Occipital lobe (tissue), 1 donor: ENCODE measurements at regions not wholly inside any gene's neighbourhood (a gene's known extent, or its start where the extent isn't known, plus 50 kb on each side); places are given as distances from the start of the nearest gene placed in this dataset.
"Not testable (repeated sequence)": the region's sequence is repeated elsewhere in the genome, so short reads cannot be mapped to it uniquely, and the experiment has no call there.

Source experiments
- DNase-seq: peaks from one replicate; lab custom pipeline; 2025; lab: John Stamatoyannopoulos, UW

DNA sequence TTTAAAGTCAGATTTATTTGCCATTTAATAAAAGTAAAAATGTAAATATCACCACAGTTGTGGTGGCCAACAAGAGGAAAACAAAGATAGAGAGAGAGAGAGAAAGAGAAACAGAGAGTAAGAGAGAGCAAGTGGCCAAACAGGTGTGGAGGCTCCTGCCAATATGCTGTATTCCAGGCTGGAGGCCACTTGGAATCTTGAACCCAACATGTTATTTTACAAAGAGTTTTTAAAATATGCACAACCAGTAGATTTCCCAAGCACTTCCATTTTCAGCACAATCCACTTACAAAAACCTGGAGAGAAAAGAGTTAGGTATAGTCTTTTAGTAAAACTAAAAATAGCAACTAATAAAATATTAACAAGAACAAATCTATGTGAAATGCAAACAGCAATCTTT, 1323.1 kb upstream of the CITED2 start:
- no peak for DNase-seq

DNA sequence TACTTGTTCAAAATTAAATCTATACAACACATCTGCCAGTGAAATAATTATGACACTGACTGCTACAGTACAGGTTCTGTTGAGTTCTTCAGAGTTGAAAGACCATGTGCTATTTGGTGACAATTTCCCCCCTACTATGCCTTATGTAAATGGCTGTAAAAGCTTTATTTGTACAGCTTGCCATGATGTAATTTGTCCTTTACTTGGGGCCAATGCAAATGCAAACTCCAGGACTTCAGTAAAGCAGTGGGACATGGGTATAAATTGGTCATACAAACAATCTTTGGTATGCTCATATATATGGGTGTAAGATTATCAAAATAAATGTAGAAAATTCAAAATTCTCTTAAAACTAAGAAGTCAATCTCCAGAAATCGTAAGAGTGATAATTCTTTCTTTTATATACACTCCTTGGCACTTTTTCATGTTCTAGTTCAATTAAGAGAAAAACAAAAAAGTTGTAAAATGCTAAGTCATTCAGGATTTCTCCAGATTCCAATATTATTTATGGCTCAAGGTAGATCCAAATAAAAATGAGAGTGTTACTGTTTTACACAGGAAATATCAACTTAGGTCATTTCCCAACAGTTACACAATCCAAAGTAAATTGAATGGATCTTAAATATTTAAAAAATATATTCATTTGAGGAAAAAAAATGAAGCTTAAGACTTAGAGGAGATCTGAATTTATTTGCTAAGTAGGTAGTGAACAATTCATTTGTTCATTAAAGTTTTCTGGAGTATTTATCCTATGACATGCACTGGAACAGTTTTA, 1310.5 kb upstream of the CITED2 start:
- DNase-seq: no peak

DNA sequence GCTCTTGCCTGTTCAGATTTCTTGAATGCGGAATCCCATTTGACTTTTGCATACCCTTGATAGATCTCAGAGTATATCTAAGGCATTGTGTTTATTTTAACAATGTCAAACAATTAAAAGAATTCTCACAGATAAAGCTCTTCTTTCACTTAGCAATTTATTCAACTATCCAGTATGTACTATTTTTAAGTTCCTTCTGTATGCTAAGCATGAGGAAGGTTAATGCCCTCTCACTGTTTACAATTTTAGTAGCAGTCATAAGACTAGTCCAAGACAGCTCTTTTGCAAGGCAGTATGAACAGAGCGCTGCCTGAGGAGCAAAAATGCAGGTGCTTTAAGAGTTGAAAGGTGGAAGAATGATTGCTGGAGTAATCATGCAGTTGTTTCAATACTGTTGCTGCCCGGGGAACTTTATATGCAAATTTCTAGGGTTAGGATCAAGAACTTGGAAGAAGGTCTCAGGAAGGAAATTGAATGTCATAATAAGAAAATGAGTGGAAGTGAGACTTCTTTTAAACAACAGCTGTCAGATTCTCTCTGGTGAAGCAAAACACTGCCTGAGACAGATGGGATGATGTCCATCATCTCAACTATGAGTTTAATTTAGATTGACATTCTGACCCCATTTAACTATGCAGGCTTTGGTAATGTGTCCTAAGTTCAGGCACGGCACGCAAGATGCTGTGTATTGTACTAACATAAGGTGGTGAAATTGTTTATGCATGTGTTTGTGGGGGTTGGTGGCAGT, 1303.5 kb upstream of the CITED2 start:
- DNase-seq: no peak

DNA sequence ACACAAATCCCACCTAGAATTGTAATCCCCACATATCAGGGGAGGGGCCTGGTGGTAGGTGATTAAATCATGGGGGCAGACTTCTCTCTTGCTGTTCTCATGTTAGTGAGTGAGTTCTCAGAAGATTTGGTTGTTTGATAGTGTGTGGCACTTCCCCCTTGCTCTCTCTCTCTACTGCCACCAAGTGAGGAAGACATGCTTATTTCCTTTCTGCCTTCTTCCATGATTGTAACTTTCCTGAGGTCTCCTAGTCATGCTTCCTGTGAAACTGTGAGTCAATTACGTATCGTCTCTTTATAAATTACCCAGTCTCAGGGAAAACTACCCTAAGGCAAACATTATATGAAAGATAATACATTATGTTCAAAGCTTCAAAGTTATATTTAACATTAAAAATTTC, 1297.5 kb upstream of the CITED2 start:
- no peak for DNase-seq

DNA sequence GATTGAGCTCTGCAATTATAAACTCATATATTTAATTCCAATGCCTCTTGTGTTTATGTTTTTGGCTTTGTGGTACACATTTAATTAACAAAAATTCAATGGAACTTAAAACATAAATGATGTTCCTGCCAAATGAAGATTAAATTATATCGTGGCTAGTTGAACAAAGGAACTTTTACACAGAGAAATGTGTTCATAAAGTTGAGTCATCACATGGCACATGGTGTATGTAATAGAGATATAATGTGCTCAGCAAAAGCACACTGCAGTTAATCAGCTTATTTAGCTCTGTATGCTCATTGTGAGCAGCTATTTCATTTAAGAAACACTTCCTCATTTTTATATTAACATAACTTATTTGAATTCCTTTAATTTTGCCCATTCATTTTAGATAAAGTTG, 1295.6 kb upstream of the CITED2 start:
- no peak for DNase-seq

DNA sequence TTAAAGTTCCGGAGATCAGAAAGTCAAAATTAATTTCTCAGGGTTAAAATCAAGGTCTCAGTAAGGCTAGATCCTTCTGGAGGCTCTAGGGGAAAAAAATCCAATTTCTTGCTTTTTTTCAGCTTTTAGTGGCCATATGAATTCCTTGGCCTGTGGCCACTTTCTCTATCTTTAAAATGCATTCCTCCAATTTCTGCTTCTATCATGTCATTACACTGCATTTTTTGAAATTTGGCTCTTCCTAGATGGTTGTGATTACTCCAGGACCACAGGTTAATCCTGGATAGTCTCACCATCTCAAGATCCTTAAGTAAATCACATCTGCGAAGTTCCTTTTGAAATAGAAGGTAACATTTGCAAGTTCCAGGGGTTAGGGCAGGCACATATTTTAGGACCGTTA, 1294.9 kb upstream of the CITED2 start:
- no peak for DNase-seq

DNA sequence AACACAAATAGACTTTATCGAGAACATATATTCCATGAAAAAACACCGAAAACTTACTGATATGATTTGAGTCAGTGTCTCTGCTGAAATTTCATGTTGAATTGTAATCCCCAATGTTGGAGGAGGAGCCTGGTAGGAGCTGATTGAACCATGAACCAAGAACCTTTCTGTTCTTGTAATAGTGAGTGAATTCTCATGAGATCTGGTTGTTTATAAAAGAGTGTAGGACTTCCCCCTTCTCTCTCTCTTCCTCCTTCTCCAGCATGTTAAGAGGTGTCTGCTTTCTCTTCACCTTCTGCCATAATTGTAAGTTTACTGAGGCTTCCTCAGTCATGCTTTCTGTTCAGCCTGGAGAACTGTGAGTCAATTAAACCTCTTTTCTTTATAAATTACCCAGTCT, 1289.3 kb upstream of the CITED2 start:
- DNase-seq: no peak

DNA sequence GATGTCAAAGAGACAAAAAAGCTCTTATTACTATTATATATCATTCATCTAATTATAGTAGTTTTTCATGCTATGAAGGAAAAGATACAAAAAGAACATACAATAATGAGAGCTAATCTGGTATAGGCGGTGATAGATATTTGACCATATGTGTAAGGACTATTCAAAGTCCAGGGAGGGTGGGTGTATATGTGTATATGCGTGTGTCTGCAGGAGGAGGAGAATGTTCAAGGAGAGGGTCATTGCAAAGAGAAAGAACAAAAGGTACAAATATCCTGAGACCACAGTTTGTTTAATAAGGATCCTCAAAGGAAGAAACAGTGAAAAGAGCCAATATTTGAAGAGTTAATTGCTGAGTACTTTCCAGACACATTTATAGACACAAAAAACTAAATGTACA, 1288.6 kb upstream of the CITED2 start:
- DNase-seq: no peak

DNA sequence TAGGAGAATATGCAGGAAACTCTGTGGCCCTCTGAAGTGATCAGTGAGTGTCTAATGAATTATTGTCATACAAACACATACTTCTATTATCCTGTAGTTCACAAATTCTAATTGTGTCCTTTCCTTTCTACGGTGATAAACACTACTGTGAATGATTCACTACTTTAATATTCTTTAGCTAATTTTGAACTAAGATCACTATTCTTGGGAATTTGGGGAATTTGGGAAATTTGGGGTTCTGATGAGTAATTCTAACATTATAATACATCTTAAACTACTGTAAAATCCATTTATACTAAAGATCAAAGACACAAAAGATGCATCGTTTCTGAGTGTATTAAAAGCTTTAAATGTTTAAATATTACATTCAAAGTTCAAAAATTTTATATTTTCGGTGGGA, 1287.2 kb upstream of the CITED2 start:
- DNase-seq: no peak

DNA sequence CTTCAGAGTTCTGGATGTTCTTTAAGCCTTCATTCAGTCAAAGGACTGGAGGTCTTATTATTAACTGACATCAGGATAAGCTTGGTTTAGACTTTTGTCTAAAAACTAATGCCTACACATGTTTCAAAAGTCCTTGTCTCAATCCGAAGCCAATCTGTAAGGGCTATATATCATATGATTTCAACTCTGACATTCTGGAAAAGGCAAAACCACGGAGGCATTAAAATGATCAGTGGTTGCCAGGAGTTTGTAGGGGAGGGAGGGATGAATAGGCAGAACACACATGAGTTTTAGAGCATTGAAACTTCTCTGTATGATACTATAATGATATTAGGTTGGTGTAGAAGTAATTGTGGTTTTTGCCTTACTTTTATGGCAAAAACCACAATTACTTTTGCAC, 1285.8 kb upstream of the CITED2 start:
- no peak for DNase-seq

DNA sequence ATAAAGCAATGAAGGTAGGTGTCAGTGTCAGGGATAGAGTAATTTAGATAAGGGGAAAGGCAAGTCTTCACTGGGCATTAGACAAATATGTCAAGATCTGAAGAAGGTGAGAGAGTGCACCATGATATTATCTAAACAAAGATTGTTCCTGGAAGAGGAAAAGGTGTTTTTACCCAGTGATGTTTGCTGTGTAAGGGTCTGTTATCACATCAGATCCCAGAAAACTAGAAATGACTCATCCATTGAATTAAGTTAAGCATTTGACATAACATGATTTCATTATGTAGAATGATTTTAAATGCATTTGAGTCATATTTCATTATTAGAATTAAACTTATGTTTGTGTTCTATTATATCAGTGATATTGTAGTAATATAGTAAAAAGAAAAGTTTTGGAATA, 1279.5 kb upstream of the CITED2 start:
- DNase-seq: no peak

DNA sequence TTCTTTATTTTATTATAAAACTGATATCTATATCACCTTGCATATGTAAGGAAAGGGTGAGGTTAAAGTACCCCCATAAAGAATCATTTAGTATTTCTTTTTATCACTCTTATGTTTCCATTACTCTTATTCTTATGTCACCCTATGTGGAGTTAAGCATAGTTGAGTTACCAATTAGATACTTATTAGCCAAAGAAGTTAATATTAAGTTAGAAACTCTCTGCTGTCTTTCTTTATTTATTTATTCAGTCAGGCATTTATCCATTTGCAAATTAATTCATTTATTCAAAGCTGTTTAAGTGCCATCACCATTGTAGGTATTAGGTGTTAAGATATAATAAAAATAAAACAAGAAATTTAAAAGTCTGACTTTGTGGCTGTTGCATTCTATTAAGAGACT, 1279.1 kb upstream of the CITED2 start:
- DNase-seq: no peak

DNA sequence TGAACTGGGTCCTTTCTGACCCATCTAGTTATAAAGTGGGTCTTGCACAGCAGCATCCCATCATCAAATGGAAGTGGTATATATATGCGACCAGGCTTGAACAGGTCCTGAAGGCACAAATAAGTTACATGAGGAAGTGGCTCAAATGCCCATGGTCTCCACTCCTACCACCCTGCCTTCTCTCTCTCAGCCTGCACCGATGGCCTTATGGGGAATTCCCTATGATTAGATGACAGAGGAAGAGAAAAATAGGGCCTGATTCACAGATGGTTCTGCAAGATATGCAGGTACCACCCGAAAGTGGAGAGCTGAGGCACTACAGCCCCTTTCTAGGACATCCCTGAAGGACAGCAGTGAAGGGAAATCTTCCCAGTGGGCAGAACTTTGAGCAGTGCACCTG, 1275.1 kb upstream of the CITED2 start:
- not testable (repeated sequence) for DNase-seq

DNA sequence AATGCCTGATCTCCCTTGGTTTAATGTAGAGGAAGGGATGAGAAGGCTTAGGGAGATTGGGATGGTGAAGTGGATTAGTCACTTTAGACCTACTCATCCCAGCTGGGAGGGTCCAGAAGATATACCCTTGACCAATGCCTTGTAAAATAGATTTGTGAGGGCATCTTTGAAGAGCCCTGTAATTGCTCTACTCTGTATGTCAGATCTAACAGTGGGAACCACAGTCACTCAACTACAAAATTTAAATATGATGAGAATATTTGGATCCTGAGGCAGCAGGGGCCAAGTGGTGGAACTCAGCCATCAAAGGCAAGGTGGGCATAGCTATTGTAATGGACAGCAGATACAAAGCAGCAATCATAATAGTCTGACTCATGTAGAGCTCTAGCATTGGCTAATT, 1272.9 kb upstream of the CITED2 start:
- not testable (repeated sequence) for DNase-seq

DNA sequence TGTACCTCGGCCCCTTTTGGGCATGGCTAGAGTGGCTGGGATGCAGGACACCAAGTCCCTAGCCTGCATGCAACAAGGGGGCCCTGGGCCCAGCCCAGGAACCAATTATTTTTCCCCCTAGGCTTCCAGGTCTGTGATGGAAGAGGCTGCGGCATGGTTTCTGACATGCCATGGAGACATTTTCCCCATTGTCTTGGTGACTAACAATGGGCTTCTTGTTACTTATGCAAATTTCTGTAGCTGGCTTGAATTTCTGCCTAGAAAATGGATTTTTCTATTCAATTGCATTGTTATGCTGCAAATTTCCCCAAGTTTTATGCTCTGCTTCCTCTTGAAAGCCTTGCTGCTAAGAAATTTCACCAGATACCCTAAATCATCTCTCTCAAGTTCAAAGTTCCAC, 1269.6 kb upstream of the CITED2 start:
- no peak for DNase-seq

DNA sequence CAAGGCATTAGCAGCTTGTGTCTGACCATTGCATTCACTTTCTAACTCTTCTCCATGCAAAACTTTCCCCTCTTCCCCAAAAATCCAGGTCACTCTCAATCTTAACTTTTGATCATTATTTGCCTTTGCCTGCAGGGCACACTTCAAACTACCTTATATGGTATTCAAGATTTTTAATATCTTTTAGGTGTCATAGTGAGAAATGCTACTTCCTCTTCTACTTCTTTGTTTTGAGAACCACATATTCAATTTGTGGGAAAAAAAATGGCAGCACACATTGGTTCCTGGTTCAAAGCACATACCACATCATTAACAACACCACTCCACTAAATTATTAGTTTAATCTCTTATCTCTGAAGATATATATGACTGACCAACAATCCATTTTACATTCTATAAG, 1267.0 kb upstream of the CITED2 start:
- DNase-seq: no peak

DNA sequence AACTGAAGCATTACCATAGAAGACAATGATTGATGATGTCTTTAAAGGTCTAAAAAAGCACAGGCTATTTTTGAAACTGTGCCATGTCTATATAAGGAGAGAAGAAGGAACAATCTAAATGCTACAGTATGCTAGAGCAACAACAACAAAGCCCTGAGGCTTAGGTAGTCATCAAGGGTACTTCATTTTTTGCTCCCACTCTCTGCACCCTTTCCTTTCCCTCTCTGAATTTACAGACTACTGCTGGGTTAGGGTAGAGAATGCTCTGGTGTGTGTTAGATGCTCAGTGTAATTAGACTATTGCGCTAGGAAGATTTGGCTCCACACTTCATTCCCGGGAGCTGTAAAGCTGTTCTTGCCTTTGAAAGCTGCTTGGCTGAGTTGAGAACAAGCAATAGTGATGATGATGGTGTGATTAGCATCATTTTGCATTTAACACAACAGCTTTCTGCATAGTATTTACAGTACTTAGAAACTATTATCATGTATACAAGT, 1262.5 kb upstream of the CITED2 start:
- DNase-seq: no peak

DNA sequence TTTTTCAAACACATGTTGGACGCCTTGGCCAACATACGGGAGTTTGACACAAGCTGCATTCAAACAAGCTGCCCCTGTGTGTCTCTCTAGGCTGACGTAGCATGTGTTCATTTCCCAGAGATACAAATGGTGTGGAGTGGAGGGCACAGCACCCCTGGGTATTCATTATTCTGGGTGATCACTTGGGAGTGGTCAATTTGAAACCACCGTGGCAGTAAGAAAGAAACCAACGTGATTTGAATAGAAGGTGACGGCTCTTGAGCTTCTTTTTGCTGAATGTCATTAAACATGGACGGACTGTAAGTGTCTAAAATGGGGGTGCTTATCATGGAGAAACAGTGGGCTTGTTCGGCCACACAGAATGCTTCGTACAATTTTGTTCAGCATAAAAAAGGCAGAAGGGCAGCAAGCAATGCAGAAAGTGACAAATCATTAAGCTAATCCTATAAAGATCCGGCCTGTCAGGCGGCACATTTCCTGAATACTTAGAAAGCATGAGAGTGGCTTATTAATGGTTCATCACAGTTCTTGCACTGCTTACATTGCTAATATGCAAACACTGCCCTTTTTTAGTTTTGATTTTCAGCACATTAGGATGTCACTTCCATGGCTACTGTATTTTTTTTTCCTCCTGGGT, 1261.9 kb upstream of the CITED2 start:
- DNase-seq: no peak

DNA sequence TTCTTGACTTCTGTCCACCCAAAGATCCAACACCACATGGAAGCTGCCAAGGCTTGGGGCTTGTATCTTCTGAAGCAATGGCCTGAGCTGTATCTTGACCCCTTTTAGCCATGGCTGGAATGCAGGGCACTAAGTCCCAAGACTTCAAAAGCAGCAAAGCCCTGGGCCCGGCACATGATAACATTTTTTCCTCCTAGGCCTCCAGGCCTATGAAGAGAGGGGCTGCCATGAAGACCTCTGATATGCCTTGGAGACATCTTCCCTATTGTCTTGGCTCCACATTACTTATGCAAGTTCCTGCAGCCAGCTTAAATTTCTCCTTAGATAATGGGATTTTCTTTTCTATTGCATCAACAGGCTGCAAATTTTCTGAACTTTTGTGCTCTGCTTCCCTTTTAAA, 1252.6 kb upstream of the CITED2 start:
- no peak for DNase-seq

DNA sequence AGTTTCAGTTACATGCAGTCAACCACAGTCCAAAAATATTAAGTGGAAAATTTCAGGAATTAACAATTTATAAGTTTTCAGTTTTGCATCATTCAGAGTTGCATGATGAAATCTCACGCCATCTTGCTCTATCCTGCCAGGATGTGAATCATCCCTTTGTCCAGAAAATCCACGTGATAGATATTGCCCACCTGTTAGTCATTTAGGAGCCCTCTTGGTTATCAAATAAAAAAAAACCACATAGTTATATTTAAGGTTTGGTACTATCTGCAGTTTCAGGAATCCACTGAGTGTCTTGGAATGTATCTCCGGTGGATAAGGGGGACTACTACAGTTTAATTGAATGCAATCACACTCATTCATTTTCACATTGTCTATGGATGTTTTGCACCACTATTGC, 1249.0 kb upstream of the CITED2 start:
- no peak for DNase-seq

DNA sequence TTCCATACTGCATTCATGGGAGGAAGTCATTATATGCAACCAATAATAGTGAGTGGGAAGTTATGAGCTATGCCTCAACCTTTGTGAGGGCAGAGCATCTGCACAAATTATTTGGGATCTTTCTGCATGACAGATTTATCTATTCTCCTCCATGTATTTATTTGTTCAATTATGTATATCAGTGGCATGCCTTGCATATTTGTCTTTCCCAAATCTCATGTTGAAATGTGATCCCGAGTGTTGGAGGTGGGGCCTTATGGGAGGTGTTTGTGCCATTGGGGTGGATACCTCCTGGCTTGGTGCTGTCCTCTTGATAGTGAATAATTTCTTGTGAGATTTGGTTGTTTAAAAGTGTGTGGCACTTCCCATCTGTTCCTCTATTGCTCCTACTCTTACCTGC, 1246.0 kb upstream of the CITED2 start:
- DNase-seq: no peak

DNA sequence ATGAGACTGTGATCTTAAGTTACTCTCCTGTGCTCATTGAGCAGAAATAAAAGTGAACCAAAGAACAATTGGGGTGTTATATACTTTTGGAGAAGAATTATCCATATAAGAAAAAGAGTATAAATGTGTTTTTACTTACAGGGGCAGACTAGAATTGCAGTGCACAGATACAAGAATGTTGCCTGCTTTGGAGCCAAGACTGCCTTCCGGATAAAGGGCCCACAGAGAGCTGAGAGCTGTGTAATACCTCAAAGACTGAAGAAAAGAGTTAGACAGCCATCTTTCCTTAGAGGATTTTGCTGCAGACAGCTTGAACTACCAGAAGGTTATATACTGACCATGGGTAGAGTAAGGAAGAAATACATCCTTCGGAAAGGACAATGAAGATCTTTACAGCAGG, 1235.5 kb upstream of the CITED2 start:
- DNase-seq: no peak

DNA sequence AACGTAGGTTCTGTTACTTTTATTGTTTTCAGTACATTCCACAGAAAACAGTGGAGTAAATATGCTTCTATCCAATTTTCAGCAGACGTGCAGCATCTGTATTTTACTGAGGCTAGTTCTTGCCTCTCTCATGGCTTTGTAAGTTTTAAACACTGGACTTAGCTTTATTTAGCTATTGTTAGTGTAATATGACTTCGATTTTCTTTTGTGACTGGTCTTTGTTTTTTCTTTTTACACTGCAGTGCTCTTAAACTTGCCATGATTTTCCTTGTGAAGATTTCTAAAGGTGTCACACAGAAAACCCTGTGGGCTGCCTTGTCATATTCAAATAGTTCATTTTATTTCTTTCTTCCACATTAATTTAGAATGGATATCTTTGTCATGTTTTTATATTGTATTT, 1234.9 kb upstream of the CITED2 start:
- DNase-seq: no peak
